ENCODE measurements at regions not wholly inside any gene's neighbourhood (a gene's known extent, or its start where the extent isn't known, plus 50 kb on each side); places are given as distances from the start of the nearest gene placed in this dataset.

DNA sequence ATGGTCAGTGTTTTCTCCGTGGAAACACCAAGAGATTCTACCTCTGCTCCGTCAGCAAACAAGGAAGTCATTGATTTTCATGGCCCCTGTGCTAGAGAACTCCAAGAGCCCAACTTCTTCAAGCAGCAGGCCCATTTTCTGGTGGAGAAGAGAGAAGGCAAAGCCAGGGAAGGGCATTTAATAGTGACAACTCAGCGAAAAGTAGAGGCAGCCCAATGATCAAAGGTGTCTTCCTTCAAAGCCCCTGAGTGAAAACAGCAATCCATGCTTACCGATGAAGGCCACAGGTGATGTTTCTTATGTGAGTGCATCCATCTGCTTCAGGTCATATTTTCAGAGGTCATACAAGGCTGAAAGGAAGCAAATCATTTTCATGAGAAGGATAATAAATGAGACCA, 77.3 kb downstream of the VCPKMT start:
- Histone ChIP-seq H3K9ac (ENCODE audit: low read length) (peak overlapping the region; percentile 58), H2AFZ (ENCODE audit: low read depth, low read length) (no peak overlapping the region), H2BK15ac (ENCODE audit: low read depth, poor library complexity, severe bottlenecking) (peak overlapping the region; percentile 83), H3K4me3 (ENCODE audit: insufficient read depth in 1 of 2, low read depth in 1 of 2, low read length in 2 of 2) (peak overlapping the region in 1 of 2 experiments; percentile 0), H3K4ac (ENCODE audit: low read depth in 1 of 2, low read length in 2 of 2) (peak overlapping the region in 1 of 2 experiments; percentile 17), H3K4me1 (ENCODE audit: control insufficient read depth, insufficient read depth, low read depth, low read length) (peaks cover 12% of the 10 kb centered on the region), H3K4me2 (ENCODE audit: low read length, poor library complexity, severe bottlenecking) (no peak overlapping the region), H3K14ac (ENCODE audit: low read length in 2 of 2) (no peak overlapping the region), H4K91ac (ENCODE audit: low read length) (no peak overlapping the region), H4K8ac (ENCODE audit: low read length) (no peak overlapping the region), H3K18ac (ENCODE audit: low read depth in 1 of 2, low read length in 2 of 2) (no peak overlapping the region), H3K27ac (ENCODE audit: low read length, poor library complexity, severe bottlenecking) (no peak overlapping the region), H2BK5ac (ENCODE audit: low read depth, low read length, poor library complexity, severe bottlenecking) (no peak overlapping the region), H3K36me3 (ENCODE audit: control insufficient read depth in 1 of 2, insufficient read depth in 2 of 2, low read depth in 1 of 2, low read length in 2 of 2) (no peaks in the 10 kb centered on the region), H3K79me1 (replicated peaks; ENCODE audit: low read length, poor library complexity, severe bottlenecking) (no peaks in the 10 kb centered on the region), H2BK12ac (ENCODE audit: low read length in 2 of 2) (no peak overlapping the region), H3K27me3 (ENCODE audit: control insufficient read depth in 1 of 2, insufficient read depth in 1 of 2, low read length in 2 of 2) (no peaks in the 10 kb centered on the region), H3K9me3 (ENCODE audit: control insufficient read depth, low read length) (no peaks in the 10 kb centered on the region), H2BK120ac (ENCODE audit: low read depth, low read length) (no peak overlapping the region), H2AK5ac (ENCODE audit: low read length, severe bottlenecking) (peak overlapping the region; percentile 69), H3K23ac (ENCODE audit: low read length in 2 of 2) (no peak overlapping the region)
- DNase-seq = no peak
- 98% methylated on average over 4 of the region's 4 CpGs for WGBS

DNA sequence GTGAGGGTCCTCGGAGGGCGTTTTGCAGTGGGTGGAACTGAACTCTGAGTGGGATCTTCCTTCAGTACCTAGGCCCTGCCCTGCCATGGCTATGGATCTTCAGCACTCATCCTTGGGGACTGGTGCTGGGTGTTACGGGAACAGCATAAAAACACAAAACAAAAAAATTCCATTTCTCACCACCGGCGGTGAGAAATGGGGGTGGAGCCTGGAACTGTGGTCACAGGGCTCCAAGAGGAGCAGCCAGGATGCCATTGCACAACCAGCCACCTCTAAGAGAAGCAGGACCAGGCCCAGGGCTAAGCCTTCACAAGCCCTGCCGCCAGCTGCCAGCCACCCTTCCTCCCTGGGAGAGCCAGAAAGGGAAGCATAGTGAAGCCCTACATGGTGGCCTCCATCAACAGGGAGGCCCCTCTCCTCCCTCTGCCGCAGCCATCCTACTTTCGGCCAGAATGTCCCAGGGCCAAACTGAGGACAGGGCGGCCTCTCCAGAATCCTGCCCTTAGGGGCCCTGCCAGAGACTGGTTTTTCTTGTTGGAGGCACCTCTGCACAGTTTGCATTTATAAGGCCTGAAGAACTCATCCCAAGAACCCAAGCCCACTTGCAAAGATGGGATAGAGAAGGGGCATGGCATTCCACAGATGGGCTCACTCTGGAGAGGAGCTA, 76.5 kb downstream of the VCPKMT start:
- peak overlapping the region; percentile 23 to 55 for H3K18ac ChIP-seq (ENCODE audit: low read depth in 1 of 2, low read length in 2 of 2)
- H3K23ac ChIP-seq (ENCODE audit: low read length in 2 of 2) = no peak overlapping the region
- no peak overlapping the region for H3K4me2 ChIP-seq (ENCODE audit: low read length, poor library complexity, severe bottlenecking)
- no peaks in the 10 kb centered on the region for H3K27me3 ChIP-seq (ENCODE audit: control insufficient read depth in 1 of 2, insufficient read depth in 1 of 2, low read length in 2 of 2)
- WGBS = 95% methylated on average over 8 of the region's 9 CpGs
- no peak overlapping the region for H3K4me3 ChIP-seq (ENCODE audit: insufficient read depth in 1 of 2, low read depth in 1 of 2, low read length in 2 of 2)
- H3K36me3 ChIP-seq (ENCODE audit: control insufficient read depth in 1 of 2, insufficient read depth in 2 of 2, low read depth in 1 of 2, low read length in 2 of 2) = no peaks in the 10 kb centered on the region
- H3K9me3 ChIP-seq (ENCODE audit: control insufficient read depth, low read length) = no peaks in the 10 kb centered on the region
- peak overlapping the region; percentile 45 for H3K27ac ChIP-seq (ENCODE audit: low read length, poor library complexity, severe bottlenecking)
- H3K4ac ChIP-seq (ENCODE audit: low read depth in 1 of 2, low read length in 2 of 2) = peak overlapping the region; percentile 55 to 58
- no peak overlapping the region for H2BK5ac ChIP-seq (ENCODE audit: low read depth, low read length, poor library complexity, severe bottlenecking)
- H2BK15ac ChIP-seq (ENCODE audit: low read depth, poor library complexity, severe bottlenecking) = peak overlapping the region; percentile 71
- peak; percentile 85 for DNase-seq
- peak overlapping the region; percentile 79 for H4K8ac ChIP-seq (ENCODE audit: low read length)
- no peaks in the 10 kb centered on the region for H3K79me1 ChIP-seq (replicated peaks; ENCODE audit: low read length, poor library complexity, severe bottlenecking)
- no peak overlapping the region for H2AFZ ChIP-seq (ENCODE audit: low read depth, low read length)
- peak overlapping the region; percentile 87 for H4K91ac ChIP-seq (ENCODE audit: low read length)
- H3K9ac ChIP-seq (ENCODE audit: low read length) = peak overlapping the region; percentile 58
- H3K4me1 ChIP-seq (ENCODE audit: control insufficient read depth, insufficient read depth, low read depth, low read length) = peaks cover 12% of the 10 kb centered on the region
- peak overlapping the region; percentile 44 for H2AK5ac ChIP-seq (ENCODE audit: low read length, severe bottlenecking)
- H2BK12ac ChIP-seq (ENCODE audit: low read length in 2 of 2) = peak overlapping the region; percentile 46 to 66
- peak overlapping the region in 1 of 2 experiments; percentile 9 for H3K14ac ChIP-seq (ENCODE audit: low read length in 2 of 2)
- H2BK120ac ChIP-seq (ENCODE audit: low read depth, low read length) = peak overlapping the region; percentile 56

DNA sequence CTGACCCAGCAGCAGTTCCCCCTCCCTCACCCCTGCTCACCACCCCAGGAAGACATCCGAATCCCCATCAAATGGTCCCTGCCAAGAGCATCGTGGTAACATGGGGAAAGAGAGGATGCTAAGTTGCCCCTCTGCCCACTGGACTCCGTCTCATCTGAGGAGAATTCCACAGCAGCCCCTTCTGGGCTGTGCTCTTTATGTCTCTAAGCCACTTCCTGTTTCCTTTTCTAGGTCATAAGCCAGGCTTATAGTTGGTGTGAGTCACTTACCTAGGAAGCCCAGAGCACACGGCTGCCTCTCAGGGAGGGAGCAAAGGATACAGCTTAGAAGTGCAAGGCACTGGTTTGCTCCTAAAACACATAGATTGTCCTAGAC, 76.0 kb downstream of the VCPKMT start:
- Histone ChIP-seq H3K9me3 (ENCODE audit: control insufficient read depth, low read length) (no peaks in the 10 kb centered on the region), H3K4me3 (ENCODE audit: insufficient read depth in 1 of 2, low read depth in 1 of 2, low read length in 2 of 2) (no peak overlapping the region), H3K27ac (ENCODE audit: low read length, poor library complexity, severe bottlenecking) (peak overlapping the region; percentile 45), H3K4me2 (ENCODE audit: low read length, poor library complexity, severe bottlenecking) (no peak overlapping the region), H3K4ac (ENCODE audit: low read depth in 1 of 2, low read length in 2 of 2) (peak overlapping the region; percentile 55 to 69), H3K14ac (ENCODE audit: low read length in 2 of 2) (peak overlapping the region in 1 of 2 experiments; percentile 9), H3K9ac (ENCODE audit: low read length) (peak overlapping the region; percentile 45), H3K18ac (ENCODE audit: low read depth in 1 of 2, low read length in 2 of 2) (peak overlapping the region; percentile 55 to 95), H2BK15ac (ENCODE audit: low read depth, poor library complexity, severe bottlenecking) (no peak overlapping the region), H3K79me1 (replicated peaks; ENCODE audit: low read length, poor library complexity, severe bottlenecking) (no peaks in the 10 kb centered on the region), H3K36me3 (ENCODE audit: control insufficient read depth in 1 of 2, insufficient read depth in 2 of 2, low read depth in 1 of 2, low read length in 2 of 2) (no peaks in the 10 kb centered on the region), H2AK5ac (ENCODE audit: low read length, severe bottlenecking) (peak overlapping the region; percentile 44), H3K23ac (ENCODE audit: low read length in 2 of 2) (no peak overlapping the region), H4K8ac (ENCODE audit: low read length) (peak overlapping the region; percentile 90), H4K91ac (ENCODE audit: low read length) (peak overlapping the region; percentile 87), H2BK5ac (ENCODE audit: low read depth, low read length, poor library complexity, severe bottlenecking) (no peak overlapping the region), H3K27me3 (ENCODE audit: control insufficient read depth in 1 of 2, insufficient read depth in 1 of 2, low read length in 2 of 2) (no peaks in the 10 kb centered on the region), H2BK120ac (ENCODE audit: low read depth, low read length) (peak overlapping the region; percentile 56), H2BK12ac (ENCODE audit: low read length in 2 of 2) (peak overlapping the region; percentile 46 to 67), H2AFZ (ENCODE audit: low read depth, low read length) (peak overlapping the region; percentile 29), H3K4me1 (ENCODE audit: control insufficient read depth, insufficient read depth, low read depth, low read length) (peaks cover 15% of the 10 kb centered on the region)
- peak; percentile 84 for DNase-seq
- WGBS = 26% methylated on average over 4 of the region's 4 CpGs

DNA sequence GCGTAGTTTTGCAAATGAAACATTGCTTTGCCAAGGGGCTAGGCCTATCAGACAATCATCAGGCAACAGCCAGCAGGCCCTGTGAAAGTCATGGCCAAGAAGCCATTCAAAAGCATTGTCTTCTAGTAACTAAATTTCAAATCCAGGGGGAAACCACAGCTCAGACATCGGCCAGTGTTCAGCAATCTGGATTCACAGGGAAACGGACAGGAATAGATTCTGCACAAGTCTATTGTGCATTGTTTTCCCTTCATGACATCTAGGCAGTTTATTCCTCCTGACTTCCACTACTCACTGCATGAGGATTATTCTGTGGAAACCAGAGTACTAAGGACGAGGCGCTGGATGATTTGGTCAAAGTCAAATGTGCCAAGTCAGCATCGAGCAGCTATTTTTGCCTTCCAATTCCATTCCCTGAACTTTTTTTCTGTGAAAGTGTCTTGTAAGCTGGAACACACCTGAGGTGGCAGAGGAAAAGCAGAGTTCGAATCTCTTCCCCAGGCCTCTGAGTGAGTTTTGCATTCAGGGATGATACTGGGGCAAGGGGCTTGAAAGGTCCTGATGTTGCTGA, 75.4 kb downstream of the VCPKMT start:
- H2BK5ac ChIP-seq (ENCODE audit: low read depth, low read length, poor library complexity, severe bottlenecking) = no peak overlapping the region
- no peak overlapping the region for H2AFZ ChIP-seq (ENCODE audit: low read depth, low read length)
- H3K4ac ChIP-seq (ENCODE audit: low read depth in 1 of 2, low read length in 2 of 2) = peak overlapping the region in 1 of 2 experiments; percentile 69
- H4K91ac ChIP-seq (ENCODE audit: low read length) = peak overlapping the region; percentile 55
- no peak overlapping the region for H3K4me2 ChIP-seq (ENCODE audit: low read length, poor library complexity, severe bottlenecking)
- H2BK15ac ChIP-seq (ENCODE audit: low read depth, poor library complexity, severe bottlenecking) = peak overlapping the region; percentile 37
- H3K14ac ChIP-seq (ENCODE audit: low read length in 2 of 2) = no peak overlapping the region
- peak overlapping the region; percentile 1 to 67 for H2BK12ac ChIP-seq (ENCODE audit: low read length in 2 of 2)
- H4K8ac ChIP-seq (ENCODE audit: low read length) = peak overlapping the region; percentile 90
- no peaks in the 10 kb centered on the region for H3K9me3 ChIP-seq (ENCODE audit: control insufficient read depth, low read length)
- peak overlapping the region; percentile 45 for H3K9ac ChIP-seq (ENCODE audit: low read length)
- H3K79me1 ChIP-seq (replicated peaks; ENCODE audit: low read length, poor library complexity, severe bottlenecking) = no peaks in the 10 kb centered on the region
- no peak for DNase-seq
- H3K4me1 ChIP-seq (ENCODE audit: control insufficient read depth, insufficient read depth, low read depth, low read length) = peaks cover 15% of the 10 kb centered on the region
- H3K4me3 ChIP-seq (ENCODE audit: insufficient read depth in 1 of 2, low read depth in 1 of 2, low read length in 2 of 2) = no peak overlapping the region
- H2AK5ac ChIP-seq (ENCODE audit: low read length, severe bottlenecking) = peak overlapping the region; percentile 60
- no peak overlapping the region for H3K23ac ChIP-seq (ENCODE audit: low read length in 2 of 2)
- H3K27me3 ChIP-seq (ENCODE audit: control insufficient read depth in 1 of 2, insufficient read depth in 1 of 2, low read length in 2 of 2) = no peaks in the 10 kb centered on the region
- no peak overlapping the region for H2BK120ac ChIP-seq (ENCODE audit: low read depth, low read length)
- peak overlapping the region; percentile 42 to 95 for H3K18ac ChIP-seq (ENCODE audit: low read depth in 1 of 2, low read length in 2 of 2)
- no peaks in the 10 kb centered on the region for H3K36me3 ChIP-seq (ENCODE audit: control insufficient read depth in 1 of 2, insufficient read depth in 2 of 2, low read depth in 1 of 2, low read length in 2 of 2)
- 97% methylated on average over 7 of the region's 7 CpGs for WGBS
- peak overlapping the region; percentile 45 for H3K27ac ChIP-seq (ENCODE audit: low read length, poor library complexity, severe bottlenecking)

Data from mesenchymal stem cell (in vitro differentiated cells and primary cell).